Stimulated activated naive B cell treated with anti-CD40 and anti-IgM and Interleukin-4, amounts not matched to agents 10 μg/mL and 1 μg/mL and 100 μg/mL, for 72 hours (primary cell): ENCODE measurements at regions not wholly inside any gene's neighbourhood (a gene's known extent, or its start where the extent isn't known, plus 50 kb on each side); places are given as distances from the start of the nearest gene placed in this dataset.
A peak's percentile ranks its signal among the peaks of the same experiment; 100 is the strongest.
"Not testable (repeated sequence)": the region's sequence is repeated elsewhere in the genome, so short reads cannot be mapped to it uniquely, and the experiment has no call there.

Experiments
- ATAC-seq, 2 donors: fragments of 150-1000 bp; cut with Tn5 transposase; replicated peaks; 2 replicates each; pipeline ENCODE4 v1.10.0; 2021; ENCODE audit warnings: moderate library complexity in 1 of 2
- DNase-seq: peaks from one replicate; pipeline ENCODE4 v3.0.0; 2021
- H3K27ac Mint-ChIP-seq: one replicate; pipeline ENCODE4 v1.8.0; 2022; ENCODE audit warnings: mild to moderate bottlenecking, mixed read lengths
- H3K27me3 Mint-ChIP-seq, 2 donors: one replicate each; pipeline ENCODE4 v1.8.0; 2022; ENCODE audit warnings: mixed read lengths in 2 of 2
- H3K36me3 Mint-ChIP-seq, 2 donors: one replicate each; pipeline ENCODE4 v1.8.0; 2022; ENCODE audit warnings: mixed read lengths in 2 of 2, mild to moderate bottlenecking in 1 of 2
- H3K4me1 Mint-ChIP-seq, 2 donors: one replicate each; pipeline ENCODE4 v1.8.0; 2022; ENCODE audit warnings: mixed read lengths in 2 of 2, mild to moderate bottlenecking in 1 of 2
- H3K4me3 Mint-ChIP-seq, 2 donors: one replicate each; pipeline ENCODE4 v1.8.0; 2022; ENCODE audit warnings: mild to moderate bottlenecking in 2 of 2, mixed read lengths in 2 of 2, moderate library complexity in 1 of 2
- H3K9me3 Mint-ChIP-seq, 2 donors: one replicate each; pipeline ENCODE4 v1.8.0; 2022; ENCODE audit warnings: mixed read lengths in 2 of 2, mild to moderate bottlenecking in 1 of 2

DNA sequence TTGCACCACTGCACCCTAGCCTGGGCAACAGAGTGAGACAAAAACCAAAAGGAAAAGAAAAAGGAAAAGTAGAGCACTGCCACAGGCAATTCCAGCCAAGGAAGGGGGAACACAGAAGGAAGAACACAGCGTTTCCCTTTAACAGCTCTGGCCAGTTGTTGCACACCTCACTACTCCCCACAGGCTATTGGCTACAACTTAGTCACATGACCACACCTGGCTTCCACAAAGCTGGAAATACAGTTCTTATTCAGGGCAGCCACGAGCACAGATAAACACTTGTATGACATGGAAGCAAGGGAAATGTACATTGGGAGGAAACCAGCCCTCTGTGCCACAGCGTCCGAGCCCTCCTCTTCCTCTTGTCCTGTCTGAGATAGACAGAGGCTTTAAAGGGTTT, 249.0 kb upstream of the JARID2 start:
- DNase-seq: no peak
- H3K27ac Mint-ChIP-seq: no peak overlapping the region
- no peaks in the 10 kb centered on the region for H3K9me3 Mint-ChIP-seq
- H3K4me3 Mint-ChIP-seq: no peak overlapping the region
- H3K36me3 Mint-ChIP-seq: no peaks in the 10 kb centered on the region
- H3K27me3 Mint-ChIP-seq: no peaks in the 10 kb centered on the region
- peaks cover 0 to 3% of the 10 kb centered on the region in 2 donors for H3K4me1 Mint-ChIP-seq
- ATAC-seq: no peak

DNA sequence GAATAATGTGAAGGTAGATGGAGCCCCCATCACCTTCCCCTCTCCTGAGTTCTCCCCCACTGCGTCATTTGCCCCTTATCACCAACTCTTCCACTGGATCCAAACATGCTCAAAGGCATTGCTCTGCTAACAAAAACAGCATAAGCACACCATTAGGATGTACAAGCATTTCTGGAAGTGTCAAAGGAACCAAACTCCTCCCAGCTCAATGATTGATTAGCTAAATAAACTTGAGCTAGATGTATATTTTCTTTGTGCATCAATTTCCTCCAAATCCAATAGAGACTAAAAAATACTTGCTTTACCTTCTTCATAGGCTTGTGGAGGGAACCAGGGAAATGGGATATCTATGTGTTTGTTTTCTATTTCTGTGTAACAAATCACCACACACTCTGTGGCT, 248.4 kb upstream of the JARID2 start:
- Mint-ChIP-seq H3K27me3 (no peaks in the 10 kb centered on the region), H3K27ac (no peak overlapping the region)

DNA sequence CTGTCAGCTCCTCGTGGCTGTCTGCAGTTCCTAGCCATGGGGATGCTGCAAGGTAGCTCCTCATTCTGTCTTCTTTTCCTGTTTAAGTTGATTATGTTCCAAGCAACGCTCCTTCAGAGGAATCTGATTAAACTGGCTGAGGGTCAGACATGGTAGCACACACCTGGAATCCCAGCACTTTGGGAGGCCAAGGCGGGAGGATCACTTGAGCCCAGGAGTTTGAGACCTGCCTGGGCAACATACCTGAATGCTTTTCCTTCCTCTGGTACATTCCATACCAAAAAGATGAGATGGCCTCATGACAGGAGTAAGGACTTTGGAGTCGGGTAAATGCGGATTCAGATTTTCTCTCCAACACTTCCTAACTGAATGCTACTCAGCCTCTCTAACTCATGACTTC, 246.8 kb upstream of the JARID2 start:
- Mint-ChIP-seq H3K9me3 (no peaks in the 10 kb centered on the region), H3K27ac (no peak overlapping the region), H3K4me1 (peaks cover 0 to 3% of the 10 kb centered on the region in 2 donors), H3K36me3 (no peaks in the 10 kb centered on the region), H3K27me3 (no peaks in the 10 kb centered on the region), H3K4me3 (no peak overlapping the region)
- no peak for DNase-seq
- no peak for ATAC-seq

More for the DNA sequence above, 248.4 kb upstream of the JARID2 start:
- DNase-seq (no peak), ATAC-seq (no peak)
- no peaks in the 10 kb centered on the region for H3K9me3 Mint-ChIP-seq
- H3K4me3 Mint-ChIP-seq: no peak overlapping the region
- H3K4me1 Mint-ChIP-seq: peaks cover 0 to 3% of the 10 kb centered on the region in 2 donors
- no peaks in the 10 kb centered on the region for H3K36me3 Mint-ChIP-seq

DNA sequence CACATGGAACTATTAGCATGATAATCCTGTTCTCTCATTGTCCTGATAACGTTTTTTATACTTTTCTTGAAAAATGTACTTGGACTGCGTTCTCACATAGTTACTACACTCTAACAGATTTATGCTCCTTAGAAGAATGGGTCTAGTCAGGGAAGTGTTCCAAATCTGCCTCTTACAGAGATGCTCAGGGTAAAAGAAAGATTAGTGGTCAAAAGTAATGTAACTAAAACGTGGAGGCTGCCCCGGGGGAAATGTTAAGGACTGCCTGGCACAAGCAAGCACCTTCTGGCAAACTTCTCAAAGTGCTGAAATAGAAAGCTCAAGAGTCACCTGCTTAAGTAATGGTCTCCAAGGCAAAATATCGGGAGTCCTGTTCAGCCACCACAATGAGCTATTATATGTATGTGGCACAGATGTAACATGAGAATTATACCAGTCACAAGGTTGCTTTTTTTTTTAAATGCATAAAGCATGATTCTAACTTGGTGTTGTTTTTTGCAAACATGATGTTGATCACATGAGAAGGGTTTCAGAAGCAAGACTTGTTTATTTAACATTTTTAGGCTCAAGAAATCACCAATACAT, 244.5 kb upstream of the JARID2 start:
- Mint-ChIP-seq H3K27ac (no peak overlapping the region), H3K36me3 (no peaks in the 10 kb centered on the region), H3K4me1 (peaks cover 0 to 3% of the 10 kb centered on the region in 2 donors), H3K4me3 (no peak overlapping the region), H3K9me3 (no peaks in the 10 kb centered on the region), H3K27me3 (no peaks in the 10 kb centered on the region)
- ATAC-seq: no peak
- no peak for DNase-seq

DNA sequence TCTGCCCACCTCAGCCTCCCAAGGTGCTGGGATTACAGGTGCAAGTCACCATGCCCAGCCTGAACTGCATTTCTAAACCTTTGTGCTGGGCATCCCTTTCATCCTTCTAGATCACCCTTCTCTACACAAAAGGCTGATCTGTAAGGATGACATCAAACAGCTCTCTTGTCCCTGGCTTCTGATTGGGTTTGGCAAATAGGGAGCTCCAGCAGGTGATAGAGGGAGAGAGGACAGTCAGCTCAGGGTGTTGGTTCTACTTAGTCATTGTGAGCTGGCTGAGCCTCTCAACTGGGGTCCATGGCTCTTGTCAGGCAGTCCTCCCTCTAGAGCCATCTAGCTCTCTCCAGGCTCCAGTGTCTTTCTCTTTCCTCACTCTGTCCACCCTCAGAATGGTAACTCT, 237.6 kb upstream of the JARID2 start:
- Mint-ChIP-seq H3K27me3 (no peaks in the 10 kb centered on the region), H3K36me3 (no peaks in the 10 kb centered on the region), H3K4me3 (no peak overlapping the region), H3K27ac (no peak overlapping the region), H3K9me3 (no peaks in the 10 kb centered on the region), H3K4me1 (peaks cover 11 to 23% of the 10 kb centered on the region in 2 donors)
- ATAC-seq (no peak), DNase-seq (no peak)

DNA sequence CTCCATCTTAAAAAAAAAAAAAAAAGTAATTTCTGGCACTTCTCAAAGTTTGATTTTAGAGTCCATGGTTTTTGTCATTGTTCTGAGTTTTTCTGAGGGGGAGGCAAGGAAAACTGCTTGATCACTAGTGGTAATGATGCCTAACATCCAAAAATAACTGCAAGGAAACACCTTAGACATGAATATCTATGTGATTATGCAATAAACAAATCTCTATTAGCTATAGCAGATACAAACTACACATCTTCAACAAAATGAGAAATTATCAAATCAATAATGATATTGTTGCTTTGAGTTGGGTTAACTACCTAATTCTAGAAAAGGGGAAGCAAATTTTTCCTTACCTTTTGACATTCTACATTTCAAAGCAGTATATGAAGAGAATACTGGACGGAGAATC, 230.9 kb upstream of the JARID2 start:
- Mint-ChIP-seq H3K4me1 (peaks cover 16 to 28% of the 10 kb centered on the region in 2 donors), H3K9me3 (no peaks in the 10 kb centered on the region)

DNA sequence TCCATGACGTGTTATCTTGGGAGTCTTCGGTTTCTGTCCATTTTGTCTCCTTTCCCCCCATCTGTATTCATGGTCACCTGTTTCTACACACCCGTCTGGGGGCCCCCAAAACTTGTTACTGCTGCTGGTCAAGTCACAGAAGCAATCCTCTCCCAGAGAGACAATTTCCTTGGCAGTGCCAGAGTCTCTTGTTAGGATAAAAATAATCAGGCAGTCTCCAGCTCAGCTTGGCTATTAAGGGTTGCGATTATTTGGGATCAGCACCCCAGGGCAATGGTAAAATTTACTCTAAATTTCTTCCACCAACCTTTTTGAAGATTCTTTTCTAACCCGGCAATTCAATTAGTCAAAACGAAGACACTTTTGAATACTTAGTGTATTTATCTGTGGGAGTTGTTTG, 229.1 kb upstream of the JARID2 start:
- DNase-seq (no peak), ATAC-seq (no peak)
- peak overlapping the region; percentile 43 to 56 for H3K4me3 Mint-ChIP-seq
- peak overlapping the region; percentile 47 for H3K27ac Mint-ChIP-seq
- peaks cover 0 to 6% of the 10 kb centered on the region in 2 donors for H3K27me3 Mint-ChIP-seq
- no peaks in the 10 kb centered on the region for H3K36me3 Mint-ChIP-seq
- peaks cover 15 to 23% of the 10 kb centered on the region in 2 donors for H3K4me1 Mint-ChIP-seq
- H3K9me3 Mint-ChIP-seq: no peaks in the 10 kb centered on the region

More for the DNA sequence above, 230.9 kb upstream of the JARID2 start:
- H3K27me3 Mint-ChIP-seq: no peaks in the 10 kb centered on the region
- no peak overlapping the region for H3K4me3 Mint-ChIP-seq
- no peak for DNase-seq
- H3K36me3 Mint-ChIP-seq: no peaks in the 10 kb centered on the region
- no peak for ATAC-seq
- no peak overlapping the region for H3K27ac Mint-ChIP-seq

DNA sequence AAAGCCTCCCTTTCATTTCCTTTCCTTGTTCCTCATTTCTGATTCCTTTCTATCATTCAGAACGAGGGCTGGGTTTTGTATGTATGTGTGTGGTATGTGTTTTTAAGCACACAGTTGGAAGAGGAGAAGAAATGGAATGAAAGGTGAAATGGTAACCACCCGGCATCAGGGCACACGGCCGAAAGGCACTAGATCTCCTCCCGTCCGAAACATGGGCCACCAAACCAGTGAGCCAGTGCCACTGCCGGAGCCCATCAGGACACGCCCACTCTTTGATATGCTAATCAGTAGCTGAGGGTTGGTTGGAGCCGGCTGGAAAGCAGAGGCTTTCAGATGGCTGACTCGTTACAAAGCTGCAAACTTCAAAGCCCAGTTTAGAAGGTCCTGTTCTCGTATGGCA, 228.6 kb upstream of the JARID2 start:
- Mint-ChIP-seq H3K4me1 (peaks cover 18 to 27% of the 10 kb centered on the region in 2 donors), H3K4me3 (peak overlapping the region; percentile 43 to 56), H3K27me3 (peaks cover 0 to 9% of the 10 kb centered on the region in 2 donors), H3K36me3 (no peaks in the 10 kb centered on the region), H3K9me3 (no peaks in the 10 kb centered on the region), H3K27ac (no peak overlapping the region)
- peak; percentile 65 to 68 for ATAC-seq
- DNase-seq: no peak

DNA sequence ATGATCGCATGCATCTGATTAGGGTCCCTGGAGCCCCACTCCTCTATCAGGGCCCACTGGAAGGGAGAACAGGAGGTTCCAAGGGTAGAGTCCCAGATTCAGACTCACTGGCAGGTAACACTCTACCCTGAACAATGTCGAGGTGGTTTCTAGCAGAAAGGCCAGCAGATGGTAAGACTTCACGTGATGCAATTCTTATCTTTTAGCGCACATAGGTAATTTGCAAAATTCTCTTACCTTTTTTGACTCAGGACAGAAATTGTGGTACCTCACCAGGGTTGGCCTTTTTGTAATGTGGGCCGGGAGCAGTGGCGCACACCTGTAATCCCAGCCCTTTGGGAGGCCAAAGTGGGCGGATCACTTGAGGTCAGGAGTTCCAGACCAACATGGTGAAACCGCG, 228.1 kb upstream of the JARID2 start:
- H3K4me3 Mint-ChIP-seq: peak overlapping the region; percentile 29 to 56
- peaks cover 0 to 9% of the 10 kb centered on the region in 2 donors for H3K27me3 Mint-ChIP-seq
- no peak overlapping the region for H3K27ac Mint-ChIP-seq
- no peak for DNase-seq
- no peaks in the 10 kb centered on the region for H3K36me3 Mint-ChIP-seq
- peaks cover 18 to 27% of the 10 kb centered on the region in 2 donors for H3K4me1 Mint-ChIP-seq
- ATAC-seq: peak in 1 of 2 donors; percentile 10
- H3K9me3 Mint-ChIP-seq: no peaks in the 10 kb centered on the region

DNA sequence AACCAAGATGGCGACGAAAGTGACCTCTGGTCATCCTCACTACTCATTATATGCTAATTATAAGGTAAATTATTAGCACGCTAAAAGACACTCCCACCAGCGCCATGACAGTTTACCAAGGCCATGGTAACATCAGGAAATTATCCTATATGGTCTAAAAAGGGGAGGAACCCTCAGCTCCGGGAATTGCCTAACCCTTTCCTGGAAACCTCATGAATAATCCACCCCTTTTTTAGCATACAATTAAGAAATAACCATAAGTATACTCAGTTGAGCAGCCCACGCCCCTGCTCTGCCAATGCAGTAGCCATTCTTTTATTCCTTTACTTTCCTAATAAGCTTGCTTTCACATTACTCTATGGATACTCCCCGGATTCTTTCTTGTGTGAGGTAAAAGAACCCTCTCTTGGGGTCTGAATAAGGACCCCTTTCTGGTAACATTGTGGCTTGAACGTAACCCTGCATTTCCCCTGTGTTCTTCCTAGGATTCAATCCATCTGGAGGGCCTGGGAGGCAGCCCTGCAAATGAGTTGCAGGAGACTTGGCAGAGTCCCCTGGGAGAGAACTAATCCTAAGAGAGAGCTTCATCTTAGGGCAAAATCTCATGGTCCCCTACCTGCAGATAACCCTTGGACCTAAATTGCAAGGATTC, 225.6 kb upstream of the JARID2 start:
- DNase-seq (no peak), ATAC-seq (no peak)
- Mint-ChIP-seq H3K36me3 (no peaks in the 10 kb centered on the region), H3K27me3 (peaks cover 0 to 9% of the 10 kb centered on the region in 2 donors), H3K4me1 (peaks cover 22 to 36% of the 10 kb centered on the region in 2 donors), H3K9me3 (no peaks in the 10 kb centered on the region), H3K27ac (no peak overlapping the region), H3K4me3 (no peak overlapping the region)

DNA sequence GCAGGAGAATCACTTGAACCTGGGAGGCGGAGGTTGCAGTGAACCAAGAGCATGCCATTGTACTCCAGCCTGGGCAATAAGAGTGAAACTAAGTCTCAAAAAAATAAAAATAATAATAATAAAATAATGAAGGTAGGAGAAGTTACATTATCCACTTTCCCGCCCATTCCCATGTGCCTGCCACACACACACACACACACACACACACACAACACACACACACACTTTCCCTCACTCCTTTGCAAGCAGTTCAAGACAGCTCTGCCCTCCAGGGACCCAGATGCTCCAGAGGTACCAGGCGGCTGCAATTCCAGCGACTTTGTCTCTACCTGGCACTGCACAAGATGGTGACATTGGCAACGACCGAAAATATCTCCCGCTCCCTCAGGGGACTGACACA, 224.8 kb upstream of the JARID2 start:
- Mint-ChIP-seq H3K4me1 (peaks cover 22 to 36% of the 10 kb centered on the region in 2 donors), H3K27me3 (peaks cover 0 to 9% of the 10 kb centered on the region in 2 donors), H3K36me3 (no peaks in the 10 kb centered on the region), H3K4me3 (no peak overlapping the region), H3K27ac (no peak overlapping the region), H3K9me3 (no peaks in the 10 kb centered on the region)
- DNase-seq (no peak), ATAC-seq (no peak)

DNA sequence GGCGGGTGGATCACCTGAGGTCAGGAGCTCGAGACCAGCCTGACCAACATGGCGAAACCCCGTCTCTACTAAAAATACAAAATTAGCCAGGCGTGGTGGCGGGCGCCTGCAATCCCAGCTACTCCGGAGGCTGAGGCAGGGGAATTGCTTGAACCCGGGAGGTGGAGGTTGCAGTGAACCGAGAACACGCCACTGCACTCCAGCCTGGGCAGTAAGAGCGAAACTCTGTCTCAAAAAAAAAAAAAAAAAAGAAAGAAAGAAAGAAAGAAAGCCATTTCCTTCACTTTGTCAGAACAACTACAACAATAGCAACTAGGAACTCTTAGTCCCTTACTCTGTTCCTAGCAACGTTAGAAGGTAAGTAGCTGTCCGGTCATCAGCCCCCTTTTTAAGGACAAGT, 222.9 kb upstream of the JARID2 start:
- not testable (repeated sequence) for H3K27me3 Mint-ChIP-seq, DNase-seq, H3K4me3 Mint-ChIP-seq, H3K36me3 Mint-ChIP-seq, H3K9me3 Mint-ChIP-seq
- ATAC-seq: peak in 1 of 2 donors; percentile 42
- peaks cover 13 to 26% of the 10 kb centered on the region in 2 donors for H3K4me1 Mint-ChIP-seq
- peak overlapping the region; percentile 70 for H3K27ac Mint-ChIP-seq

DNA sequence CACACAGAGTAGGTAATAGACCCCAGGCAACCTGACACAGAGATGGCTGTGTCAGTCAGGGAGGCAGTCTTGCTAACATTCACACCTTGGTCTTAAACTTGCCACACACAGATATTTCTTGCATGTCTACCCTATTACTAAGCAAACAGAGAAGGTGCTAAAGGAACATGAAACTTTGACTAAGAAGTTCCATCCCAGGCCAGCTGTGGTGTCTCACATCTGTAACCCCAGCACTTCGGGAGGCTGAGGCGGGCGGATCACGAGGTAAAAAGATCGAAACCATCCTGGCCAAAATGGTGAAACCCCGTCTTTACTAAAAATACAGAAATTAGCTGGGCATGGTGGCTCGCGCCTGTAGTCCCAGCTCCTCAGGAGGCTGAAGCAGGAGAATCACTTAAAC, 222.4 kb upstream of the JARID2 start:
- H3K27ac Mint-ChIP-seq: peak overlapping the region; percentile 70
- peaks cover 11 to 21% of the 10 kb centered on the region in 2 donors for H3K4me1 Mint-ChIP-seq
- peak overlapping the region in 1 of 2 donors; percentile 25 for H3K4me3 Mint-ChIP-seq
- peak; percentile 83 to 95 for ATAC-seq
- no peaks in the 10 kb centered on the region for H3K36me3 Mint-ChIP-seq
- H3K9me3 Mint-ChIP-seq: peaks cover 0 to 2% of the 10 kb centered on the region in 2 donors
- peak; percentile 41 for DNase-seq
- H3K27me3 Mint-ChIP-seq: peaks cover 0 to 9% of the 10 kb centered on the region in 2 donors

DNA sequence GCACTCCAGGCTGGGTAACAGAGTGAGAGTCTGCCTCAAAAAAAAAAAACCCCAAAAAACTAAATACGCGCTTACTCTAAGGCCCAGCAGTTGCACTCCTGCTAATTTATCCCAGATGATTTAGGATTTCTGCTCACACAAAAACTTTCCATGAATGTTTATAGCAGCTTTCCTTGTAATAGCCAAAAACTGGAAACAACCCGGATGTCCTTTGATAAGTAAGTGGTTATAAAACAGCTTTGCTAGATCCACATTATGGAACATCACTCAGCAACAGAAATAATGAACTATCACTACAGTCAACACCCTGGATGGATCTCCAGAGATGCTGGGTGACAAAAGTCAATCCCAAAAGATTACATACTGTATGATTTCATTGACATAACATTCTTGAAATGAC, 220.4 kb upstream of the JARID2 start:
- no peaks in the 10 kb centered on the region for H3K36me3 Mint-ChIP-seq
- H3K27ac Mint-ChIP-seq: no peak overlapping the region
- DNase-seq: no peak
- no peak overlapping the region for H3K4me3 Mint-ChIP-seq
- H3K27me3 Mint-ChIP-seq: peaks cover 0 to 9% of the 10 kb centered on the region in 2 donors
- peaks cover 10 to 17% of the 10 kb centered on the region in 2 donors for H3K4me1 Mint-ChIP-seq
- no peak for ATAC-seq
- H3K9me3 Mint-ChIP-seq: peaks cover 0 to 3% of the 10 kb centered on the region in 2 donors

DNA sequence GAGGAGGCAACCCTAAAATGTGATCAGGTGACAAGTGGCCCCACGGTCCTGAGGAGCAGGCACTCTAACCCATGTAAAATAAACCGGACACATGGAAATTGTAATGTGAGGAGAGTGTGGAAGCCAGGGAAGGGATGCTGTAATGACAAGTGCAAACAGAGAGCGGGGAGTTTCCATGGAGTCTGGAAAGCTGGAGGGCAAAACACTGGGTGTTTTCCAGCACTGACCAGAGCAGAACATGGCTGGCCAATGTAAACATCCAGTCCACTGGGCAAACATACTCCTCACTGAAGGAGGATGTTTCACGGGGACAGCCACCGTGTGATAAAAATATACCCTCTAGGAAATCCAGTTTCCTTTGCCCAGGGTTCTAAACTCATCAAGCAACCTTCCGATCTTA, 219.0 kb upstream of the JARID2 start:
- H3K27me3 Mint-ChIP-seq: peaks cover 0 to 3% of the 10 kb centered on the region in 2 donors
- DNase-seq: no peak
- H3K4me1 Mint-ChIP-seq: peaks cover 9 to 12% of the 10 kb centered on the region in 2 donors
- no peak overlapping the region for H3K27ac Mint-ChIP-seq
- peaks cover 0 to 3% of the 10 kb centered on the region in 2 donors for H3K9me3 Mint-ChIP-seq
- no peaks in the 10 kb centered on the region for H3K36me3 Mint-ChIP-seq
- H3K4me3 Mint-ChIP-seq: no peak overlapping the region
- no peak for ATAC-seq
